ENCODE measurements at regions not wholly inside any gene's neighbourhood (a gene's known extent, or its start where the extent isn't known, plus 50 kb on each side); places are given as distances from the start of the nearest gene placed in this dataset.

DNA sequence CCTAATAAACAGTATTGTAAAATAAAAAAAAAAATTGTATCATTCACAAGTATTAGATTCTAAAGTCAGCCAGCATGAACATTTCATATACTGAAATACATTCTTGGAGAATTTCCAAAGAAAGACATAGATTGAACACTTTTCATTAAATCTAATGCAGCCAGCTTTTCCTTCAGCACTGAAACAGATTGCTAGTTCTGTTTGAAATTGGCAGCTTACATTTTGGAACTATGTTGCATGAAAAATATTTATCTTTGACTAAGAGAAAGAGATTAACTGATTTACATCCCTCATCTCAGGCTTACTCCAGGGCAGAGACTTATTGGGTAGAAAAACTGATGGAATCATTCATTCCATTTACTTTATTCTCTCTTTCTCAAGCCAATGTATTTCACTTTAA, 272.7 kb downstream of the PDHA2 start:
- TF ChIP-seq, protein P1, sequence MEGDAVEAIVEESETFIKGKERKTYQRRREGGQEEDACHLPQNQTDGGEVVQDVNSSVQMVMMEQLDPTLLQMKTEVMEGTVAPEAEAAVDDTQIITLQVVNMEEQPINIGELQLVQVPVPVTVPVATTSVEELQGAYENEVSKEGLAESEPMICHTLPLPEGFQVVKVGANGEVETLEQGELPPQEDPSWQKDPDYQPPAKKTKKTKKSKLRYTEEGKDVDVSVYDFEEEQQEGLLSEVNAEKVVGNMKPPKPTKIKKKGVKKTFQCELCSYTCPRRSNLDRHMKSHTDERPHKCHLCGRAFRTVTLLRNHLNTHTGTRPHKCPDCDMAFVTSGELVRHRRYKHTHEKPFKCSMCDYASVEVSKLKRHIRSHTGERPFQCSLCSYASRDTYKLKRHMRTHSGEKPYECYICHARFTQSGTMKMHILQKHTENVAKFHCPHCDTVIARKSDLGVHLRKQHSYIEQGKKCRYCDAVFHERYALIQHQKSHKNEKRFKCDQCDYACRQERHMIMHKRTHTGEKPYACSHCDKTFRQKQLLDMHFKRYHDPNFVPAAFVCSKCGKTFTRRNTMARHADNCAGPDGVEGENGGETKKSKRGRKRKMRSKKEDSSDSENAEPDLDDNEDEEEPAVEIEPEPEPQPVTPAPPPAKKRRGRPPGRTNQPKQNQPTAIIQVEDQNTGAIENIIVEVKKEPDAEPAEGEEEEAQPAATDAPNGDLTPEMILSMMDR (IDR thresholded peaks at IDR 0.05): no peak
- no peak for TF ChIP-seq EZH2 (IDR thresholded peaks at IDR 0.05; ENCODE audit: borderline replicate concordance, insufficient read depth, low read depth, low read length, poor library complexity, severe bottlenecking)
